DMS153 treated with DMSO at 0.1 percent for 48 hours (cell line): ENCODE measurements at regions not wholly inside any gene's neighbourhood (a gene's known extent, or its start where the extent isn't known, plus 50 kb on each side); places are given as distances from the start of the nearest gene placed in this dataset.
A peak's percentile ranks its signal among the peaks of the same experiment; 100 is the strongest.

Source experiments
- DNase-seq: peaks from one replicate; lab custom pipeline; 2025; ENCODE audit not compliant: unreplicated experiment; lab: John Stamatoyannopoulos, UW

GRCh38 chr7:41114691-41115090 is 588.2 kb downstream of the INHBA start:
- no peak for DNase-seq

- DNase-seq, result no peak
Measured at GRCh38 chr7:41114131-41114530, 588.8 kb downstream of the INHBA start.

- no peak for DNase-seq
Measured at GRCh38 chr7:41113719-41114118, 589.2 kb downstream of the INHBA start.

- no peak for DNase-seq
Measured at GRCh38 chr7:41110186-41110585, 592.7 kb downstream of the INHBA start.

- no peak for DNase-seq
Measured at GRCh38 chr7:41108821-41109220, 594.1 kb downstream of the INHBA start.

GRCh38 chr7:41107938-41108448 is 594.9 kb downstream of the INHBA start:
- DNase-seq, result no peak

- DNase-seq, result no peak
Measured at GRCh38 chr7:41107330-41107937, 595.5 kb downstream of the INHBA start.

- no peak for DNase-seq
Measured at GRCh38 chr7:41104631-41105030, 598.3 kb downstream of the INHBA start.

- no peak for DNase-seq
Measured at GRCh38 chr7:41103331-41103730, 599.6 kb downstream of the INHBA start.

- no peak for DNase-seq
Measured at GRCh38 chr7:41098846-41099245, 604.0 kb downstream of the INHBA start.

GRCh38 chr7:41098402-41098801 is 604.5 kb downstream of the INHBA start:
- no peak for DNase-seq

GRCh38 chr7:41097501-41097900 is 605.4 kb downstream of the INHBA start:
- DNase-seq, result no peak

GRCh38 chr7:41096917-41097316 is 606.0 kb downstream of the INHBA start:
- no peak for DNase-seq

- DNase-seq, result no peak
Measured at GRCh38 chr7:41093141-41093540, 609.7 kb downstream of the INHBA start.

GRCh38 chr7:41085244-41085643 is 617.6 kb downstream of the INHBA start:
- no peak for DNase-seq

- DNase-seq, result no peak
Measured at GRCh38 chr7:41084381-41084780, 618.5 kb downstream of the INHBA start.

- no peak for DNase-seq
Measured at GRCh38 chr7:41069635-41070034, 633.3 kb downstream of the INHBA start.

GRCh38 chr7:41067576-41067975 is 635.3 kb downstream of the INHBA start:
- no peak for DNase-seq

GRCh38 chr7:41065663-41066062 is 637.2 kb downstream of the INHBA start:
- DNase-seq, result no peak

- DNase-seq, result no peak
Measured at GRCh38 chr7:41063116-41063515, 639.8 kb downstream of the INHBA start.

- DNase-seq, result no peak
Measured at GRCh38 chr7:41060796-41061195, 642.1 kb downstream of the INHBA start.

GRCh38 chr7:41059796-41060195 is 643.1 kb downstream of the INHBA start:
- no peak for DNase-seq

GRCh38 chr7:41058986-41059741 is 643.7 kb downstream of the INHBA start:
- peak; percentile 93 for DNase-seq
